Glutamatergic neuron (in vitro differentiated cells): ENCODE measurements at regions not wholly inside any gene's neighbourhood (a gene's known extent, or its start where the extent isn't known, plus 50 kb on each side); places are given as distances from the start of the nearest gene placed in this dataset.

Experiments
- DNase-seq: peaks from one replicate; pipeline ENCODE4 v3.0.0; 2022
- H3K27ac Mint-ChIP-seq: one replicate; pipeline ENCODE4 v1.8.0; 2020; ENCODE audit warnings: mild to moderate bottlenecking, mixed read lengths, inconsistent platforms; ENCODE audit not compliant: unreplicated experiment
- H3K27me3 Mint-ChIP-seq: one replicate; pipeline ENCODE4 v1.8.0; 2020; ENCODE audit warnings: mild to moderate bottlenecking, moderate library complexity, mixed read lengths, inconsistent platforms; ENCODE audit not compliant: unreplicated experiment
- H3K36me3 Mint-ChIP-seq: one replicate; pipeline ENCODE4 v1.8.0; 2020; ENCODE audit warnings: mild to moderate bottlenecking, mixed read lengths, inconsistent platforms; ENCODE audit not compliant: unreplicated experiment
- H3K4me1 Mint-ChIP-seq: one replicate; pipeline ENCODE4 v1.8.0; 2020; ENCODE audit warnings: mild to moderate bottlenecking, low read depth, mixed read lengths, inconsistent platforms; ENCODE audit not compliant: unreplicated experiment
- H3K4me3 Mint-ChIP-seq: one replicate; pipeline ENCODE4 v1.8.0; 2020; ENCODE audit warnings: mild to moderate bottlenecking, mixed read lengths, inconsistent platforms; ENCODE audit not compliant: unreplicated experiment
- H3K9me3 Mint-ChIP-seq: one replicate; pipeline ENCODE4 v1.8.0; 2020; ENCODE audit warnings: mild to moderate bottlenecking, moderate library complexity, mixed read lengths, inconsistent platforms; ENCODE audit not compliant: unreplicated experiment
- CTCF ChIP-seq: fragments of 200-600 bp; sonication (generic); IDR thresholded peaks from one replicate; pipeline ENCODE4 v1.5.0; 2021; ENCODE audit not compliant: partially characterized antibody, unreplicated experiment

GRCh38 chr4:181007751-181008150 lies 1235.5 kb upstream of the TENM3 start:
- Mint-ChIP-seq H3K27me3 (no peaks in the 10 kb centered on the region), H3K4me1 (no peaks in the 10 kb centered on the region), H3K9me3 (peaks cover 2% of the 10 kb centered on the region), H3K4me3 (no peak overlapping the region), H3K27ac (no peak overlapping the region), H3K36me3 (no peaks in the 10 kb centered on the region)
- no peak for DNase-seq
- no peak for TF ChIP-seq CTCF

DNA sequence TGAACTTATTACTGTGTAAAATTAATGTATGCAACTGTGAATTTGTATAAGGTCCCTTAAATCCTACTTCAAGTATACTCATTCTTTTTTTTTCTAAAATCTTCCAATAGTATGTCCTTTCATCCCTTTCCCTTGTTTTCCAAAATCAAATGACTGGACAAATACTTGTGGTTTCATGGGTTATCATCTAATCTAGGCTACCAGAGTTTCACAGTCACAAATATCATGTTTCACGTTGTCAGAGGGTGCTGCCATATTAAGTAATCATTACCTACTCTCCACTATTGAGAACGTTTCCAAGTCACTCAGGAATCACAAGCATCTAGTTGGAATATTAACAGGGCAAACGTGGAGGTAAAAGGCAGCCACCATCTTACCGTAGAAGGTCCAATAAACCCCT lies 1235.0 kb upstream of the TENM3 start:
- Mint-ChIP-seq H3K36me3 (no peaks in the 10 kb centered on the region), H3K9me3 (peaks cover 2% of the 10 kb centered on the region), H3K27ac (no peak overlapping the region), H3K27me3 (no peaks in the 10 kb centered on the region), H3K4me3 (no peak overlapping the region), H3K4me1 (no peaks in the 10 kb centered on the region)
- no peak for TF ChIP-seq CTCF
- no peak for DNase-seq

DNA sequence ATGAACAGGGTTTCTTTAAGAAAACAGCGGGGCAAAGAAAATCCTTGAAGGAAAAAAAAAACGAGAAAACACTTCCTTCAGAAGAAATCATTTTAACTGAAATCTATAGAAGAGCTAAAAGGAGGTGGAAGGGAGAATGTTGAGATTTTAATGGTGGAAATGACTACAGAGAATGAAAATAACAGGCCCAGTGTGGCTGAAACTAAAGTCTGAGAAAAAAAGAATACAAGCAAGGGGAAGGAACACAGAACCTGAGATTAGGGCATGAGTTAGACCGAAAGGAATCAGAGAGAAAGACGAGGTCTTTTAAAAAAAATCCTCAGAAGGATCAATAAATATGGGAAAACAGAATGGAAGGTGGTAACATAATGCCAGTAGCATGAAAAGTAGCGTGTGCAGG lies 1230.0 kb upstream of the TENM3 start:
- Mint-ChIP-seq H3K4me3 (no peak overlapping the region), H3K27me3 (no peaks in the 10 kb centered on the region), H3K9me3 (peaks cover 2% of the 10 kb centered on the region), H3K4me1 (no peaks in the 10 kb centered on the region), H3K27ac (no peak overlapping the region), H3K36me3 (no peaks in the 10 kb centered on the region)
- no peak for DNase-seq
- TF ChIP-seq CTCF = no peak

- Mint-ChIP-seq H3K27ac (no peak overlapping the region), H3K4me3 (no peak overlapping the region), H3K36me3 (no peaks in the 10 kb centered on the region), H3K4me1 (peaks cover 2% of the 10 kb centered on the region), H3K27me3 (no peaks in the 10 kb centered on the region), H3K9me3 (no peaks in the 10 kb centered on the region)
- no peak for DNase-seq
- no peak for TF ChIP-seq CTCF
Measured at GRCh38 chr4:181017038-181017437, 1226.2 kb upstream of the TENM3 start.

GRCh38 chr4:181018472-181018871 lies 1224.7 kb upstream of the TENM3 start:
- DNase-seq = no peak
- peaks cover 2% of the 10 kb centered on the region for H3K4me1 Mint-ChIP-seq
- H3K27ac Mint-ChIP-seq = no peak overlapping the region
- no peaks in the 10 kb centered on the region for H3K36me3 Mint-ChIP-seq
- no peak for TF ChIP-seq CTCF
- no peak overlapping the region for H3K4me3 Mint-ChIP-seq
- H3K27me3 Mint-ChIP-seq = no peaks in the 10 kb centered on the region
- no peaks in the 10 kb centered on the region for H3K9me3 Mint-ChIP-seq
